ENCODE measurements at regions not wholly inside any gene's neighbourhood (a gene's known extent, or its start where the extent isn't known, plus 50 kb on each side); places are given as distances from the start of the nearest gene placed in this dataset.
"Not testable (repeated sequence)": the region's sequence is repeated elsewhere in the genome, so short reads cannot be mapped to it uniquely, and the experiment has no call there.

GRCh38 chr7:111676167-111676566, 113.9 kb upstream of the IMMP2L start:
- H3K36me3 Mint-ChIP-seq, result no peaks in the 10 kb centered on the region
- H3K27ac Mint-ChIP-seq, result no peak overlapping the region
- H3K4me3 Mint-ChIP-seq, result no peak overlapping the region
- H3K27me3 Mint-ChIP-seq, result peaks cover 2% of the 10 kb centered on the region
- no peaks in the 10 kb centered on the region for H3K9me3 Mint-ChIP-seq
- no peaks in the 10 kb centered on the region for H3K4me1 Mint-ChIP-seq

GRCh38 chr7:111672901-111673300, 110.6 kb upstream of the IMMP2L start:
- Mint-ChIP-seq H3K36me3 (no peaks in the 10 kb centered on the region), H3K27ac (no peak overlapping the region), H3K4me3 (no peak overlapping the region), H3K4me1 (no peaks in the 10 kb centered on the region), H3K27me3 (peaks cover 7% of the 10 kb centered on the region), H3K9me3 (no peaks in the 10 kb centered on the region)

DNA sequence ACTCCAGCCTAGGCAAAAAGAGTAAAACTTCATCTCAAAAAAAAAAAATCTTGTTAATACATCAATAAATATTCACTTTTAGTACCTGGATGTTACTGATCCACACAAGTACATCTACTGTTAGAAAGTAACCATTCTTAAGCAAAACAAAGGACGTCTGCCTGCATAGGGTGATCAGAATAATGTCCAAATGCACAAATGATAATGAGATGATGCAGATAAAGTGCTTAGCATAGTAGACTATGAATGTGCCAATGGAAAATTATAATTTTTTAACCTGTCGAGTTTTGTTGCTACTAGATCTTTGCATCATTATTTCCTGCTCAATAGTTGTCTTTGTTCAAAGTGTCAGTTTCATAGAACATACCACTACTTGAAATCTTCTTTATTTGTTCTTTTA, 109.6 kb upstream of the IMMP2L start:
- H3K4me3 Mint-ChIP-seq, result no peak overlapping the region
- no peaks in the 10 kb centered on the region for H3K36me3 Mint-ChIP-seq
- peaks cover 7% of the 10 kb centered on the region for H3K27me3 Mint-ChIP-seq
- H3K4me1 Mint-ChIP-seq, result no peaks in the 10 kb centered on the region
- no peak overlapping the region for H3K27ac Mint-ChIP-seq
- H3K9me3 Mint-ChIP-seq, result no peaks in the 10 kb centered on the region

GRCh38 chr7:111668711-111669110, 106.4 kb upstream of the IMMP2L start:
- peaks cover 0 to 1% (median 0%) of the 10 kb centered on the region in 3 donors for H3K4me1 Mint-ChIP-seq
- H3K4me3 Mint-ChIP-seq, result no peak overlapping the region
- H3K36me3 Mint-ChIP-seq, result no peaks in the 10 kb centered on the region
- H3K27ac Mint-ChIP-seq, result no peak overlapping the region
- H3K27me3 Mint-ChIP-seq, result peaks cover 6% of the 10 kb centered on the region
- H3K9me3 Mint-ChIP-seq, result no peaks in the 10 kb centered on the region

GRCh38 chr7:111667488-111667887, 105.2 kb upstream of the IMMP2L start:
- Mint-ChIP-seq H3K9me3 (peaks cover 0 to 2% (median 0%) of the 10 kb centered on the region in 3 donors), H3K36me3 (no peaks in the 10 kb centered on the region), H3K27ac (no peak overlapping the region), H3K4me1 (peaks cover 0 to 1% (median 0%) of the 10 kb centered on the region in 3 donors), H3K27me3 (peaks cover 5% of the 10 kb centered on the region), H3K4me3 (no peak overlapping the region)

DNA sequence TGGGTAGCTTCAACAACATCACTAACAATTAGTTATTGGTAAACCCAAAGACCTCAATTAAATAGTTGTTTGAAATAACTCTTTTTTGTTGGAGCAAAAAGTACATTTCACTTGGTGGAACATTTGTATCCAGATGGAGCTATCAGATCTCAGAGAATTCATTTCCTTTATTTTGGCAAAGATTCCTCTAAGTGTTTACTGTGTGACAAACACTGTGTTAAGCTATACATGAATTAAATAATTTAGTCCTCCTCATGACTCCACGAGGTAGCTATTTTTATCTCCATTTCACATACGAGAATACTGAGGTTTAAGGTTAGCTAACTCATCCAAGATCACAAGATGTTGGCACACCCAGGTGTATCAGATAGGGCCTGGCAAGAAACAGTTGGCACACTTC, 104.0 kb upstream of the IMMP2L start:
- no peak overlapping the region for H3K4me3 Mint-ChIP-seq
- no peak overlapping the region for H3K27ac Mint-ChIP-seq
- peaks cover 0 to 2% (median 0%) of the 10 kb centered on the region in 3 donors for H3K9me3 Mint-ChIP-seq
- peaks cover 5% of the 10 kb centered on the region for H3K27me3 Mint-ChIP-seq
- H3K36me3 Mint-ChIP-seq, result no peaks in the 10 kb centered on the region
- peaks cover 0 to 1% (median 0%) of the 10 kb centered on the region in 3 donors for H3K4me1 Mint-ChIP-seq

- H3K4me3 Mint-ChIP-seq, result no peak overlapping the region
- H3K4me1 Mint-ChIP-seq, result peaks cover 0 to 1% (median 0%) of the 10 kb centered on the region in 3 donors
- peaks cover 0 to 2% (median 0%) of the 10 kb centered on the region in 3 donors for H3K9me3 Mint-ChIP-seq
- no peaks in the 10 kb centered on the region for H3K27me3 Mint-ChIP-seq
- H3K36me3 Mint-ChIP-seq, result no peaks in the 10 kb centered on the region
- H3K27ac Mint-ChIP-seq, result no peak overlapping the region
These were observed 101.5 kb upstream of the IMMP2L start for GRCh38 chr7:111663771-111664170.

DNA sequence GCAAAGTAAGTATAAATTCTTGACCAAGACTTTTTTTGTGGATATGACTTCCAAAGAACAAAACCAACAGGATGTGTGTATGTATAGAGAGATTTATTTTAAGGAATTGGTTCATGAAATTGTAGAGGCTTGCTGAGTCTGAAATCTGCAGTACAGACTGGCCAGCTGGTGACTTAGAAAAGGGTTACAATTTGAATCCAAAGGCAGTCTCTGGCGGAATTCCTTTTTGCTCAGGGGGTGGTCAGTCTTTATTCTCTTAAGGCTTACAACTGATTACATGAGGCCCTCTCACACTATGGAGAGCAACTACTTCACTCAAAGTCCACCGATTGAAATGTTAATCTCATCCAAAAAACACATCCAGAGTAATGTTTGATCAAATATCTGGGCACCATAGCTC, 100.1 kb upstream of the IMMP2L start:
- Mint-ChIP-seq H3K4me1 (peaks cover 0 to 1% (median 0%) of the 10 kb centered on the region in 3 donors), H3K4me3 (no peak overlapping the region), H3K36me3 (no peaks in the 10 kb centered on the region), H3K27me3 (peaks cover 1% of the 10 kb centered on the region), H3K27ac (no peak overlapping the region), H3K9me3 (peaks cover 0 to 2% (median 0%) of the 10 kb centered on the region in 3 donors)

DNA sequence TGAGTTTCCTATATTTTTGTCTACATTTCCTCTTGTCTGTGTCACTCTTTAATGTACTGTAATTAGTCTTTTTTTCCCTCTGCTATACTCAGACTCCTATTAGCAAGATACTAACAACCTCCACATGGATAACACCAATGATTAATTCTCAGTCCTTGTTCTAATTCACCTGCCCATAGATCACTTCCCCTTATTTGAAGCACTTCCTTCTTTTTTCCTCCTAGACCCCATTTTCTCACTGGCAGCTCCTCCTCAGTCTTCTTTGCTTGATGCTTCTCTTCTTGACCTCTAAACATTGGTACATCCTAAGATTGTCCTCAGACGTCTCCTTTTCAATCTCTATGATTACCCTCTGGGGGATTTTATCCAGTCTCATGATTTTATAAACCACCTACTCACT, 98.2 kb upstream of the IMMP2L start:
- H3K9me3 Mint-ChIP-seq, result peaks cover 0 to 2% (median 0%) of the 10 kb centered on the region in 3 donors
- H3K36me3 Mint-ChIP-seq, result no peaks in the 10 kb centered on the region
- H3K4me1 Mint-ChIP-seq, result peaks cover 0 to 1% (median 0%) of the 10 kb centered on the region in 3 donors
- H3K4me3 Mint-ChIP-seq, result no peak overlapping the region
- no peak overlapping the region for H3K27ac Mint-ChIP-seq
- peaks cover 1% of the 10 kb centered on the region for H3K27me3 Mint-ChIP-seq

DNA sequence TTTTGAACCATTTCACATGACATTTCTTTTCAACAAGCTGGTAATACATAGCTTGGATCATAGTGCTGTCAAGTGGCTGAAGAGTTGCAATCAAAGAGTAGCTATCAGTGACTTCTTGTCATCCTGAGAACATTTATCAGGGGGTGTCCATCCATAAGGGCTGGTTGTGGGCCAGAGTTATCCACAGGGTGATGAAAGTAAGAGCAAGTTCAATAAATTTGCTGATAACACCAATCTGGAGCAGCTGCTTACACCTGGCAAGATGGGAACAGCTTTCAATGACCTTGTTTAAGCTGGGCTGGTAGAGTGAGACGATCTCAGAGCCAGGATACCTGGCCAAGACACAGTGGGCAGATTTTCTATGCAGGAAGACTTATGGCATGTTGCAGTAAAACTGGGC, 96.3 kb upstream of the IMMP2L start:
- Mint-ChIP-seq H3K36me3 (no peaks in the 10 kb centered on the region), H3K9me3 (peaks cover 0 to 2% (median 0%) of the 10 kb centered on the region in 3 donors), H3K27me3 (peaks cover 2% of the 10 kb centered on the region), H3K4me3 (no peak overlapping the region), H3K4me1 (no peaks in the 10 kb centered on the region), H3K27ac (no peak overlapping the region)

- H3K27ac Mint-ChIP-seq, result no peak overlapping the region
- no peak overlapping the region for H3K4me3 Mint-ChIP-seq
- peaks cover 2 to 6% (median 2%) of the 10 kb centered on the region in 3 donors for H3K9me3 Mint-ChIP-seq
- H3K27me3 Mint-ChIP-seq, result peaks cover 2% of the 10 kb centered on the region
- H3K36me3 Mint-ChIP-seq, result no peaks in the 10 kb centered on the region
- no peaks in the 10 kb centered on the region for H3K4me1 Mint-ChIP-seq
These were observed 94.7 kb upstream of the IMMP2L start for GRCh38 chr7:111657018-111657417.

GRCh38 chr7:111654343-111654742, 92.1 kb upstream of the IMMP2L start:
- Mint-ChIP-seq H3K9me3 (peaks cover 2 to 6% (median 2%) of the 10 kb centered on the region in 3 donors), H3K4me3 (no peak overlapping the region), H3K27ac (no peak overlapping the region), H3K36me3 (peaks cover 3% of the 10 kb centered on the region), H3K4me1 (no peaks in the 10 kb centered on the region), H3K27me3 (peaks cover 2% of the 10 kb centered on the region)

DNA sequence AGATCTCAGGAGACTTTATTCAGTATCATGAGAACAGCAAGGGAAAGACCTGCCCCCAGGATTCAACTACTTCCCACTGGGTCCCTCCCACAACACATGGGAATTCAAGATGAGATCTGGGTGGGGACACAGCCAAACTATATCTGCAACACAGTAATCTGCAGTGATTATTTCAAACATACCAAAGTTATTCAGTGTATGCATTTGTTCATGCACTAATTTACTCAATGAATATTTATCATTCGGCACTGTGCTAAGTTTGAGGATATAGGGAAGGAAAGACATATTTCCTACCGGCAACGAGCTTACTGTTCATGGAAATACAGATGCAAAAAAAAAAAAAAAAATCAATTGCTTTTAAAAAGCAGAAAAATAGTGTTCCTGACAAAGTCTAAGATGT, 91.6 kb upstream of the IMMP2L start:
- no peak overlapping the region for H3K4me3 Mint-ChIP-seq
- peaks cover 2% of the 10 kb centered on the region for H3K27me3 Mint-ChIP-seq
- no peak overlapping the region for H3K27ac Mint-ChIP-seq
- peaks cover 3% of the 10 kb centered on the region for H3K36me3 Mint-ChIP-seq
- H3K9me3 Mint-ChIP-seq, result peaks cover 2 to 6% (median 2%) of the 10 kb centered on the region in 3 donors
- no peaks in the 10 kb centered on the region for H3K4me1 Mint-ChIP-seq

GRCh38 chr7:111650456-111650999, 88.2 kb upstream of the IMMP2L start:
- H3K4me1 Mint-ChIP-seq, result no peaks in the 10 kb centered on the region
- peaks cover 1% of the 10 kb centered on the region for H3K27me3 Mint-ChIP-seq
- peaks cover 3% of the 10 kb centered on the region for H3K36me3 Mint-ChIP-seq
- no peak overlapping the region for H3K27ac Mint-ChIP-seq
- H3K4me3 Mint-ChIP-seq, result no peak overlapping the region
- H3K9me3 Mint-ChIP-seq, result peaks cover 2 to 6% (median 2%) of the 10 kb centered on the region in 3 donors

GRCh38 chr7:111647881-111648280, 85.6 kb upstream of the IMMP2L start:
- H3K4me1 Mint-ChIP-seq, result peaks cover 0 to 2% (median 0%) of the 10 kb centered on the region in 3 donors
- H3K27ac Mint-ChIP-seq, result no peak overlapping the region
- H3K9me3 Mint-ChIP-seq, result peaks cover 0 to 7% (median 0%) of the 10 kb centered on the region in 3 donors
- H3K4me3 Mint-ChIP-seq, result peak overlapping the region in 1 of 4 donors; percentile 47
- H3K27me3 Mint-ChIP-seq, result no peaks in the 10 kb centered on the region
- H3K36me3 Mint-ChIP-seq, result peaks cover 3% of the 10 kb centered on the region

GRCh38 chr7:111644595-111644994, 82.3 kb upstream of the IMMP2L start:
- not testable (repeated sequence) for H3K36me3 Mint-ChIP-seq, H3K27me3 Mint-ChIP-seq, H3K4me1 Mint-ChIP-seq, H3K9me3 Mint-ChIP-seq, H3K4me3 Mint-ChIP-seq, H3K27ac Mint-ChIP-seq
